ENCODE measurements at regions not wholly inside any gene's neighbourhood (a gene's known extent, or its start where the extent isn't known, plus 50 kb on each side); places are given as distances from the start of the nearest gene placed in this dataset.

DNA sequence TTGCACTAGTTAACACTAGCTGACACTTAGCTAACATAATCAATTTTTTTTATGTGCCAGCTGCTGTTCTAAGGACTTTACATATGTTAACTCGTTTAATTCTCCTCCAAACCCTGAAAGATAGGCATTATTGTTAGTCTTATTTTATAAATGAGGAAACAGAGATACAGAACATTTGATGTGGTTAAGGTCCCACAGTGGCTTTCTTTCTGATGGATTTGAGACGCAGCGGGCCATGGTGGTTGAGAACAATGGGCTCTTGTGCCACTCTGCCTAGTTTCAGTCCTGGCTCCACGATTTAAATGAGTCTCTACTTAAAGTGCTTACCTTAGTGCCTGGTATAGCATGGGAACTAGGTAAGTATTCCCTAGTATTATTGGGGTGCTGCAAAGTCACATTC lies 201.9 kb upstream of the SPRED2 start:
- Histone ChIP-seq H3K36me3 (ENCODE audit: low read depth, missing control alignments) (no peaks in the 10 kb centered on the region), H3K4me1 (peaks cover 2% of the 10 kb centered on the region), H3K27me3 (no peaks in the 10 kb centered on the region), H3K9me3 (no peaks in the 10 kb centered on the region), H3K27ac (no peak overlapping the region), H3K4me3 (no peak overlapping the region)
- no peak for TF ChIP-seq POLR2A (IDR thresholded peaks at IDR 0.05)
- TF ChIP-seq, protein P1, sequence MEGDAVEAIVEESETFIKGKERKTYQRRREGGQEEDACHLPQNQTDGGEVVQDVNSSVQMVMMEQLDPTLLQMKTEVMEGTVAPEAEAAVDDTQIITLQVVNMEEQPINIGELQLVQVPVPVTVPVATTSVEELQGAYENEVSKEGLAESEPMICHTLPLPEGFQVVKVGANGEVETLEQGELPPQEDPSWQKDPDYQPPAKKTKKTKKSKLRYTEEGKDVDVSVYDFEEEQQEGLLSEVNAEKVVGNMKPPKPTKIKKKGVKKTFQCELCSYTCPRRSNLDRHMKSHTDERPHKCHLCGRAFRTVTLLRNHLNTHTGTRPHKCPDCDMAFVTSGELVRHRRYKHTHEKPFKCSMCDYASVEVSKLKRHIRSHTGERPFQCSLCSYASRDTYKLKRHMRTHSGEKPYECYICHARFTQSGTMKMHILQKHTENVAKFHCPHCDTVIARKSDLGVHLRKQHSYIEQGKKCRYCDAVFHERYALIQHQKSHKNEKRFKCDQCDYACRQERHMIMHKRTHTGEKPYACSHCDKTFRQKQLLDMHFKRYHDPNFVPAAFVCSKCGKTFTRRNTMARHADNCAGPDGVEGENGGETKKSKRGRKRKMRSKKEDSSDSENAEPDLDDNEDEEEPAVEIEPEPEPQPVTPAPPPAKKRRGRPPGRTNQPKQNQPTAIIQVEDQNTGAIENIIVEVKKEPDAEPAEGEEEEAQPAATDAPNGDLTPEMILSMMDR (IDR thresholded peaks at IDR 0.05) = no peak
- intact Hi-C loops (cut with DNase I; ENCODE audit: low total_unique reads) = no loop called here
- WGBS, 2 donors = 78 to 84% methylated on average over 4 of the region's 4 CpGs
- no peak for DNase-seq

DNA sequence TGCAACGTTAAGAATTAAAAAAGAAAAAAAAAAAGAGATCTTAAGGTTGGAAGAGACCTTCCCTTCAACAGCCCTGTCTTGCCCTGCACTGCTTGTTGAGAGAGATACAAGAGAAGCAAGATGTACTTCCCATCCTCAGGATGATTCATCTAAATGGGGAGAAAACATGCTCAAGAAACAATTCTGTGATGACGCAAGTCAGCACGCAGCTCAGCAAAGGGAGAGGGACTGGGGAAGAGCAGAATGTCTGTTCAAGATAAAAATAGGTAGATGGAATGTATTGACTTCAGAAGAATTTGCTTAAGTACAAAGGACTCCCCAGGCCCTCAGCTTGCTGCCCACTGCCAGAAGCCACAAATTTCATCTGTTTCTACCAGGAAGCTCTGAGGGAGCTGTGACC lies 198.2 kb upstream of the SPRED2 start:
- intact Hi-C loops (cut with DNase I; ENCODE audit: low total_unique reads) = no loop called here

DNA sequence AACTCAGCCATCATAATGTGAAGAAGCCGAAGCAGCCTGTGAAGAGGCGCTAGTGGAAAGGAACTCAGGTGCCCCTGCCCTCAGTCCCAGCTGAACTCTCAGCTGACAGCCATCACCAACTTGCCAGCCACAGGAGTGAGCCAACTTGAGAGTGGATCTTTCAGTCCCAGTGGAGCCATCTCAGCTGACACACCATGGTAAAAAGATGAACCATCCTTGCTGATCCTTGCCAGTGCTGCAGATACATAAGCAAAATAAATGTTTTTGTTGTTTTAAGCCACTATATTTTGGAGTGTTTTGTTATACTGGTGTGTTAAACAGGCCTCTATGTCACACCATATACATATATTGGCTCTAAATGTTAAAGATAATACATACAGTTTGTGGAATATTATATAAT lies 195.8 kb upstream of the SPRED2 start:
- no peak for DNase-seq
- Histone ChIP-seq H3K36me3 (ENCODE audit: low read depth, missing control alignments) (no peaks in the 10 kb centered on the region), H3K27ac (no peak overlapping the region), H3K4me3 (no peak overlapping the region), H3K27me3 (no peaks in the 10 kb centered on the region), H3K4me1 (no peaks in the 10 kb centered on the region), H3K9me3 (no peaks in the 10 kb centered on the region)
- whole genome bisulfite sequencing, 2 donors = 94 to 100% methylated on average over 2 of the region's 2 CpGs
- intact Hi-C loops (cut with DNase I; ENCODE audit: low total_unique reads) = no loop called here
- no peak for TF ChIP-seq POLR2A (IDR thresholded peaks at IDR 0.05)
- TF ChIP-seq, protein P1 (IDR thresholded peaks at IDR 0.05) = no peak

More for the DNA sequence above, 198.2 kb upstream of the SPRED2 start:
- Histone ChIP-seq H3K9me3 (no peaks in the 10 kb centered on the region), H3K27me3 (no peaks in the 10 kb centered on the region), H3K36me3 (ENCODE audit: low read depth, missing control alignments) (no peaks in the 10 kb centered on the region), H3K27ac (no peak overlapping the region), H3K4me1 (no peaks in the 10 kb centered on the region), H3K4me3 (no peak overlapping the region)
- 69 to 74% methylated on average over 3 of the region's 3 CpGs for WGBS, 2 donors
- no peak for DNase-seq
- TF ChIP-seq, protein P1 (IDR thresholded peaks at IDR 0.05) = no peak
- no peak for TF ChIP-seq POLR2A (IDR thresholded peaks at IDR 0.05)

DNA sequence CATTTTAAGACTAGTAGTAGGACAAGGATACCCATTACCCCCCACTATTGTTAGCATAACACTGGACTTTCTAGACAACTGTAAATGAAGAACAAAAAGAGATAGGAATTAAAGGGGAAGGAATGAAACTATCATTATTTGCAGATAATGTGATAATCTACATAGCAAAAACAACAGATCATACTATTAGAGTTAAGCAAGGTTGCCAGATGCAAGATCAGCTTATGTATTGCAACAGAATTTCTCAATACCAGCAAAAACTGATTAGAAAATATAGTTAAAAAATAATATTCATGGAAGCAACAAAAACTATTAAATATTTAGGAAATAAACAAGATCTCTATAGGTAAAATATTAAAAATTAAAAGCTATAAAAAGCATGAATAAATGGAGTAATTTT lies 194.4 kb upstream of the SPRED2 start:
- no peak for TF ChIP-seq POLR2A (IDR thresholded peaks at IDR 0.05)
- TF ChIP-seq, protein P1 (IDR thresholded peaks at IDR 0.05) = no peak
- no peaks in the 10 kb centered on the region for H3K9me3 ChIP-seq
- intact Hi-C loops (cut with DNase I; ENCODE audit: low total_unique reads) = no loop called here
- H3K36me3 ChIP-seq (ENCODE audit: low read depth, missing control alignments) = no peaks in the 10 kb centered on the region
- H3K4me3 ChIP-seq = no peak overlapping the region
- H3K4me1 ChIP-seq = no peaks in the 10 kb centered on the region
- DNase-seq = no peak
- H3K27ac ChIP-seq = no peak overlapping the region
- H3K27me3 ChIP-seq = no peaks in the 10 kb centered on the region

DNA sequence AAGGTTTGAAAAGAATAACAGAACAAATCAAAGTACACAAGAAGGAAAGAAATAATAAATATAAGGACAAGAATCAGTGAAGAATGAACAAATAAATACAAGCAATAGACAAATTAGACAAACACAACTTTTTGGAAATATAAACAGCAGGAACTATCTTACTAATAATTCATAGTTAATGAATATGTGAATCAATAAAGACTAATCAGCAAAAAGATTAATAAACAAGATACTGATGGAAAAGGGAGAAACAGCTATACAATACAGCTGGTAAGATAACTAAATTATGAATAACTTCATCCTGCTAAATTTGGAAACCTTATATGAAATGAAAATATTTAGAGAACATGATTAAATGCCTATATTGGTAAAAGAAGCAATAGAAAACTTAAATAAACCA lies 193.6 kb upstream of the SPRED2 start:
- Histone ChIP-seq H3K27ac (no peak overlapping the region), H3K4me1 (no peaks in the 10 kb centered on the region), H3K9me3 (no peaks in the 10 kb centered on the region), H3K4me3 (no peak overlapping the region), H3K27me3 (no peaks in the 10 kb centered on the region), H3K36me3 (ENCODE audit: low read depth, missing control alignments) (no peaks in the 10 kb centered on the region)
- intact Hi-C loops (cut with DNase I; ENCODE audit: low total_unique reads) = no loop called here
- TF ChIP-seq, protein P1 (IDR thresholded peaks at IDR 0.05) = no peak
- TF ChIP-seq POLR2A (IDR thresholded peaks at IDR 0.05) = no peak
- DNase-seq = no peak
